GM12891 (cell line): ENCODE measurements at regions not wholly inside any gene's neighbourhood (a gene's known extent, or its start where the extent isn't known, plus 50 kb on each side); places are given as distances from the start of the nearest gene placed in this dataset.

ENCODE experiments used
- POLR2A ChIP-seq: IDR thresholded peaks from 2 replicates; pipeline ENCODE4 v1.6.1; 2011; ENCODE audit warnings: low read depth, low read length, control low read depth
- POLR2AphosphoS5 ChIP-seq: IDR thresholded peaks from 2 replicates; pipeline ENCODE4 v1.6.1; 2011; ENCODE audit warnings: low read depth, low read length, control low read depth
- SPI1 ChIP-seq: IDR thresholded peaks from 2 replicates; pipeline ENCODE4 v1.6.1; 2011; ENCODE audit warnings: low read depth, low read length, control low read depth
- TAF1 ChIP-seq: IDR thresholded peaks from 2 replicates; pipeline ENCODE4 v1.6.1; 2011; ENCODE audit warnings: low read depth, low read length, control low read depth

- TF ChIP-seq POLR2A: no peak
- TF ChIP-seq SPI1: no peak
- TF ChIP-seq TAF1: no peak
- TF ChIP-seq POLR2AphosphoS5: no peak
Measured at GRCh38 chr3:124640635-124641306, 89.5 kb upstream of the UMPS start.
